Caco-2 (cell line): ENCODE measurements at regions not wholly inside any gene's neighbourhood (a gene's known extent, or its start where the extent isn't known, plus 50 kb on each side); places are given as distances from the start of the nearest gene placed in this dataset.

Experiments used
- BruUV-seq: library from RNA; stranded (reverse); fragments of 400-500 nt; replicated peaks from 2 replicates; lab custom pipeline; 2021; lab: Mats Ljungman, UMichigan
- CTCF ChIA-PET: fragments of 300-600 bp; sonication (Branson Sonifier 250); formaldehyde crosslinking; loops from one replicate; lab custom pipeline; 2022; ENCODE audit warnings: antibody characterized with exemption; lab: Charles Lee
- POLR2A ChIA-PET: fragments of 300-600 bp; sonication (Branson Sonifier 250); formaldehyde crosslinking; loops from one replicate; lab custom pipeline; 2022; ENCODE audit warnings: antibody characterized with exemption; lab: Charles Lee
- DNase-seq, 2 experiments: peaks; one replicate each; pipeline versions ENCODE4 v3.0.0 to v3.0.0-alpha.2; 2020 to 2022
- H3K27me3 ChIP-seq: replicated peaks from 2 replicates; pipeline ENCODE4 v1.6.0; 2011; ENCODE audit warnings: low read length; ENCODE audit not compliant: control insufficient read depth, insufficient read depth
- H3K36me3 ChIP-seq: 2 replicates; pipeline ENCODE4 v1.5.1; 2011; ENCODE audit warnings: low read length; ENCODE audit not compliant: control insufficient read depth, insufficient read depth
- H3K4me1 ChIP-seq: fragments of 250-450 bp; sonication (Bioruptor Pico); 2 replicates; pipeline ENCODE4 v1.5.1; 2020; ENCODE audit warnings: mild to moderate bottlenecking
- H3K4me3 ChIP-seq: 2 replicates; pipeline ENCODE4 v1.5.1; 2011; ENCODE audit warnings: low read depth, mild to moderate bottlenecking, control low read depth, low read length
- H3K9me3 ChIP-seq: fragments of 250-450 bp; sonication (Bioruptor Pico); 2 replicates; pipeline ENCODE4 v1.5.1; 2020; ENCODE audit warnings: mild to moderate bottlenecking, moderate library complexity
- H3K27ac Mint-ChIP-seq: one replicate; pipeline ENCODE4 v1.8.0; 2022; ENCODE audit warnings: mixed read lengths; ENCODE audit not compliant: unreplicated experiment
- H3K27me3 Mint-ChIP-seq: one replicate; pipeline ENCODE4 v1.8.0; 2022; ENCODE audit warnings: mixed read lengths; ENCODE audit not compliant: insufficient read depth, unreplicated experiment
- H3K36me3 Mint-ChIP-seq: one replicate; pipeline ENCODE4 v1.8.0; 2022; ENCODE audit warnings: mild to moderate bottlenecking, mixed read lengths; ENCODE audit not compliant: insufficient read depth, unreplicated experiment
- H3K4me1 Mint-ChIP-seq: one replicate; pipeline ENCODE4 v1.8.0; 2022; ENCODE audit warnings: low read depth, mixed read lengths; ENCODE audit not compliant: unreplicated experiment
- H3K4me3 Mint-ChIP-seq: one replicate; pipeline ENCODE4 v1.8.0; 2022; ENCODE audit warnings: mild to moderate bottlenecking, moderate library complexity, mixed read lengths; ENCODE audit not compliant: unreplicated experiment
- H3K9me3 Mint-ChIP-seq: one replicate; pipeline ENCODE4 v1.8.0; 2022; ENCODE audit warnings: mixed read lengths; ENCODE audit not compliant: unreplicated experiment
- intact Hi-C: fragments of 100-400 bp; cut with micrococcal nuclease; formaldehyde crosslinking; loops from one replicate; pipeline ENCODE4 v1.10.0; 2022; ENCODE audit not compliant: unreplicated experiment
- TF ChIP-seq, protein P1 (sequence below), 2 experiments: fragments of 200-600 bp in 1 of 2; IDR thresholded peaks; 1 replicate in 1 of 2; 2 replicates in 1 of 2; pipeline versions ENCODE4 v1.5.1 to v1.8.0; 2011 to 2022; ENCODE audit warnings: antibody characterized with exemption in 1 of 2, control low read depth in 1 of 2, inconsistent platforms in 1 of 2, low read depth in 1 of 2, low read length in 1 of 2, mild to moderate bottlenecking in 1 of 2, moderate library complexity in 1 of 2; ENCODE audit not compliant: insufficient read depth in 1 of 2, severe bottlenecking in 1 of 2, unreplicated experiment in 1 of 2

DNA sequence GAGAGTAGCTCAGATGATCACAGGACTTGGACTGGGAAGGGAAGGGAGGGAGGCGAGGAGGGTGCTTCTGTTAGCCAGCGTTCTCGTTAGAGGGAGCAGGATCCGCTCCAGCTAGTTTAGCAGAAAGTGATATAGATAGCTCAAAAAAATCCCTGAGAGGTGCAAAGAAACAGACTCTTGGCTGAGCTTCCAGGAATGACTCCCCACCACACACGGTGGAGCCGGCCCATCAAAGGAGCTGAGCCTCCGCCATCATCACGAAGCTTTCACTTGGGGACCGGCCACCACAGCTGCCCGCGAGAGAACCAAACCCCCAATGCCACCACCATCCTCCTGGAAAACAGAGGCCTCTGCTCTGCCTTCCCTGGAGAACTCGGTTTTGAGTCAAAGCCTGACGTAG lies 124.6 kb upstream of the BCL2L14 start:
- Histone ChIP-seq H3K4me1 (no peaks in the 10 kb centered on the region), H3K27me3 (peaks cover 1% of the 10 kb centered on the region; the same call in 1 of the 2 replicates), H3K4me3 (no peak overlapping the region), H3K9me3 (no peaks in the 10 kb centered on the region), H3K36me3 (no peaks in the 10 kb centered on the region)
- peaks cover 16% of the 10 kb centered on the region for H3K27me3 Mint-ChIP-seq
- TF ChIP-seq, protein P1, sequence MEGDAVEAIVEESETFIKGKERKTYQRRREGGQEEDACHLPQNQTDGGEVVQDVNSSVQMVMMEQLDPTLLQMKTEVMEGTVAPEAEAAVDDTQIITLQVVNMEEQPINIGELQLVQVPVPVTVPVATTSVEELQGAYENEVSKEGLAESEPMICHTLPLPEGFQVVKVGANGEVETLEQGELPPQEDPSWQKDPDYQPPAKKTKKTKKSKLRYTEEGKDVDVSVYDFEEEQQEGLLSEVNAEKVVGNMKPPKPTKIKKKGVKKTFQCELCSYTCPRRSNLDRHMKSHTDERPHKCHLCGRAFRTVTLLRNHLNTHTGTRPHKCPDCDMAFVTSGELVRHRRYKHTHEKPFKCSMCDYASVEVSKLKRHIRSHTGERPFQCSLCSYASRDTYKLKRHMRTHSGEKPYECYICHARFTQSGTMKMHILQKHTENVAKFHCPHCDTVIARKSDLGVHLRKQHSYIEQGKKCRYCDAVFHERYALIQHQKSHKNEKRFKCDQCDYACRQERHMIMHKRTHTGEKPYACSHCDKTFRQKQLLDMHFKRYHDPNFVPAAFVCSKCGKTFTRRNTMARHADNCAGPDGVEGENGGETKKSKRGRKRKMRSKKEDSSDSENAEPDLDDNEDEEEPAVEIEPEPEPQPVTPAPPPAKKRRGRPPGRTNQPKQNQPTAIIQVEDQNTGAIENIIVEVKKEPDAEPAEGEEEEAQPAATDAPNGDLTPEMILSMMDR (IDR thresholded peaks at IDR 0.05; ENCODE audit: insufficient read depth in 1 of 2, low read depth in 1 of 2, low read length in 1 of 2, severe bottlenecking in 1 of 2, unreplicated experiment in 1 of 2) = no peak
- no TSS peak for BruUV-seq
- CTCF ChIA-PET = no interaction called here
- peaks cover 9% of the 10 kb centered on the region for H3K4me1 Mint-ChIP-seq
- no peak overlapping the region for H3K27ac Mint-ChIP-seq
- H3K4me3 Mint-ChIP-seq = no peak overlapping the region
- no peak for DNase-seq
- POLR2A ChIA-PET = interaction anchor here (0.6 kb wide), 1 partner anchor 56 kb away, joined by 17 read pairs; no protein-coding TSS in a partner anchor
- intact Hi-C loops = no loop called here
- no peaks in the 10 kb centered on the region for H3K9me3 Mint-ChIP-seq
- no peaks in the 10 kb centered on the region for H3K36me3 Mint-ChIP-seq

DNA sequence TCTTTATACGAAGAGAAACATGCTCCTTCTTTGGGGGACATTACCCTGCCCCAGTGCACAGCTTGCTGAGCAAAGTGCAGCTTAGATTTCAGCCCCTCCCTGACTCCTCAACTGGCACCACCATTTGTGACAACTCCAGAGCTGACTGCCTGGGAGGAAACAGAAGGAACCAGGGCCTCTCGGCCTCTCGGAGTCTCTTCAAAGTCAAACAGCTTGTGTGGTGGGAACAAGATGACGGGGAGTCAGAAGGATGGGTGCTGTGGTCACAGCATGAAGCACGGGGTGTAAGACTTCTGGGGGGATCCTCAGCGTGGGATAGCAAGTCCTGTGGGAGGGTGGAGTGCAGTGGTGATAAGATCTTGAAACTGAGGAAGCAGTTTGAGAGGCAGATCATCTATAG lies 123.5 kb upstream of the BCL2L14 start:
- Mint-ChIP-seq H3K4me1 (peaks cover 9% of the 10 kb centered on the region), H3K36me3 (no peaks in the 10 kb centered on the region), H3K27ac (no peak overlapping the region), H3K4me3 (no peak overlapping the region), H3K27me3 (peaks cover 16% of the 10 kb centered on the region), H3K9me3 (no peaks in the 10 kb centered on the region)
- Histone ChIP-seq H3K27me3 (peaks cover 1% of the 10 kb centered on the region; the same call in 1 of the 2 replicates), H3K4me3 (no peak overlapping the region), H3K4me1 (no peaks in the 10 kb centered on the region), H3K36me3 (no peaks in the 10 kb centered on the region), H3K9me3 (no peaks in the 10 kb centered on the region)
- no TSS peak for BruUV-seq
- intact Hi-C loops = no loop called here
- TF ChIP-seq, protein P1 (IDR thresholded peaks at IDR 0.05; ENCODE audit: insufficient read depth in 1 of 2, low read depth in 1 of 2, low read length in 1 of 2, severe bottlenecking in 1 of 2, unreplicated experiment in 1 of 2) = no peak
- ChIA-PET CTCF (no interaction called here), POLR2A (no interaction called here)
- DNase-seq = no peak

DNA sequence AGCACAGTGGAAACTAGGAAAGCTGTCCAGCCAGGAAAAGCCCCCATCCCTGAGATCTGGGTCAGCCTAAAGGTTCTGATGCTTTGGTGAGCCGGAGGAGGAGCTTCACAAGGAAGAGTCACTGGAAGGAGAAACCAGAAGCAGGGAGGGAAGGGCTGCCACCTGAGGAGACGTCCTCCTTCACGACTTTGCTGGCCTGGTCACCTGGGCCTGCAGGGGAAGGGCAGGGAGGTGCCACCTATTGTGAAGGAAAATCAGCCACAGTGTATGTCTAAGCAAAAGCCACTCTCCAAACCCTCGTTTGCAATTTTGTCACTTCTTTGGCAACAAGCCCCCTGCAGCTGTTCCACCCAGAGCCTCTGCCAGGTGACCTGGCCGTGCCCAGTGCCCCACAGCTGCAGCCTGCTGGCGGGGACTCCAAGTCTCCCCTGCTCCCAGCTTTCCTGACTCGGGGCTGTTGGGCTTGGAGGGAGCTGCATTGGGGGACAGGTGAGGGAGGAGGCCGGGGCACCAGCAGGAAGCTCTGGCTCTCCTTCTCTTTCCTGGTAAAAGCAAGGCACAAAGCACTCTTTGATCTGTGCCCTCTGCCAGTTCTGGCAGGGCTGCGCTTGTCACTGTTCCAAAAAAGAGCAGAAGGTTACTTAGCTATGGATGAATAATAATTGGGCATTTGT lies 120.9 kb upstream of the BCL2L14 start:
- no peak overlapping the region for H3K4me3 ChIP-seq
- DNase-seq = no peak
- H3K9me3 ChIP-seq = no peaks in the 10 kb centered on the region
- H3K4me1 Mint-ChIP-seq = peaks cover 9% of the 10 kb centered on the region
- intact Hi-C loops = no loop called here
- ChIA-PET POLR2A (no interaction called here), CTCF (no interaction called here)
- no peak overlapping the region for H3K27ac Mint-ChIP-seq
- no TSS peak for BruUV-seq
- no peak overlapping the region for H3K4me3 Mint-ChIP-seq
- no peaks in the 10 kb centered on the region for H3K36me3 Mint-ChIP-seq
- no peaks in the 10 kb centered on the region for H3K36me3 ChIP-seq
- H3K27me3 Mint-ChIP-seq = peaks cover 15% of the 10 kb centered on the region
- no peaks in the 10 kb centered on the region for H3K4me1 ChIP-seq
- TF ChIP-seq, protein P1 (IDR thresholded peaks at IDR 0.05; ENCODE audit: insufficient read depth in 1 of 2, low read depth in 1 of 2, low read length in 1 of 2, severe bottlenecking in 1 of 2, unreplicated experiment in 1 of 2) = no peak
- no peaks in the 10 kb centered on the region for H3K9me3 Mint-ChIP-seq
- peaks cover 1% of the 10 kb centered on the region; the same call in 1 of the 2 replicates for H3K27me3 ChIP-seq
